Activated CD4-positive, alpha-beta T cell treated with anti-CD3 and anti-CD28 coated beads, Interleukin-2, amount 50 U/mL, for 48 hours (primary cell): ENCODE measurements at regions not wholly inside any gene's neighbourhood (a gene's known extent, or its start where the extent isn't known, plus 50 kb on each side); places are given as distances from the start of the nearest gene placed in this dataset.

ENCODE experiments used
- DNase-seq, 2 experiments: peaks; one replicate each; pipeline ENCODE4 v3.0.0-alpha.2; 2020

- DNase-seq = no peak
Observed at GRCh38 chr22:48370508-48371325, 1457.0 kb downstream of the BRD1 start.

- DNase-seq = no peak
Observed at GRCh38 chr22:48369789-48370507, 1457.7 kb downstream of the BRD1 start.

GRCh38 chr22:48368975-48369525 lies 1458.6 kb downstream of the BRD1 start:
- no peak for DNase-seq

- DNase-seq = no peak
Observed at GRCh38 chr22:48367731-48368130, 1459.9 kb downstream of the BRD1 start.

GRCh38 chr22:48366591-48366990 lies 1461.1 kb downstream of the BRD1 start:
- DNase-seq = no peak

GRCh38 chr22:48366056-48366455 lies 1461.6 kb downstream of the BRD1 start:
- no peak for DNase-seq

GRCh38 chr22:48365386-48365785 lies 1462.3 kb downstream of the BRD1 start:
- DNase-seq = no peak

- no peak for DNase-seq
Observed at GRCh38 chr22:48362721-48363404, 1464.8 kb downstream of the BRD1 start.

GRCh38 chr22:48361099-48361639 lies 1466.5 kb downstream of the BRD1 start:
- no peak for DNase-seq

GRCh38 chr22:48359613-48359965 lies 1468.1 kb downstream of the BRD1 start:
- no peak for DNase-seq

GRCh38 chr22:48358886-48359612 lies 1468.6 kb downstream of the BRD1 start:
- DNase-seq = no peak

- no peak for DNase-seq
Observed at GRCh38 chr22:48357961-48358360, 1469.7 kb downstream of the BRD1 start.

- DNase-seq = no peak
Observed at GRCh38 chr22:48357196-48357595, 1470.5 kb downstream of the BRD1 start.

GRCh38 chr22:48356731-48357130 lies 1470.9 kb downstream of the BRD1 start:
- DNase-seq = no peak

GRCh38 chr22:48354096-48354495 lies 1473.6 kb downstream of the BRD1 start:
- DNase-seq = no peak

- DNase-seq = no peak
Observed at GRCh38 chr22:48353116-48353947, 1474.3 kb downstream of the BRD1 start.

GRCh38 chr22:48352086-48352911 lies 1475.4 kb downstream of the BRD1 start:
- DNase-seq = no peak

GRCh38 chr22:48351376-48352085 lies 1476.1 kb downstream of the BRD1 start:
- no peak for DNase-seq

GRCh38 chr22:48350456-48350855 lies 1477.2 kb downstream of the BRD1 start:
- DNase-seq = no peak

- DNase-seq = no peak
Observed at GRCh38 chr22:48348855-48349254, 1478.8 kb downstream of the BRD1 start.
